ENCODE measurements at regions not wholly inside any gene's neighbourhood (a gene's known extent, or its start where the extent isn't known, plus 50 kb on each side); places are given as distances from the start of the nearest gene placed in this dataset.
A peak's percentile ranks its signal among the peaks of the same experiment; 100 is the strongest.
"Not testable (repeated sequence)": the region's sequence is repeated elsewhere in the genome, so short reads cannot be mapped to it uniquely, and the experiment has no call there.

GRCh38 chr20:12237772-12238171 lies 320.1 kb downstream of the BTBD3 start:
- DNase-seq, result peak; percentile 48
- peak; percentile 49 for ATAC-seq (ENCODE audit: poor library complexity)
- intact Hi-C loops (cut with DNase I), result no loop called here

- intact Hi-C loops (cut with DNase I), result no loop called here
- ATAC-seq (ENCODE audit: poor library complexity) (no peak), DNase-seq (no peak)
Observed at GRCh38 chr20:12241065-12241464, 323.4 kb downstream of the BTBD3 start.

GRCh38 chr20:12243327-12243726 lies 325.6 kb downstream of the BTBD3 start:
- intact Hi-C loops (cut with DNase I), result no loop called here

GRCh38 chr20:12248481-12248880 lies 330.8 kb downstream of the BTBD3 start:
- intact Hi-C loops (cut with DNase I), result no loop called here
- no peak for DNase-seq
- ATAC-seq (ENCODE audit: poor library complexity), result no peak

More at GRCh38 chr20:12243327-12243726, 325.6 kb downstream of the BTBD3 start:
- DNase-seq (no peak), ATAC-seq (ENCODE audit: poor library complexity) (no peak)

- ATAC-seq (ENCODE audit: poor library complexity); intact Hi-C loops (cut with DNase I); DNase-seq: not testable (repeated sequence)
Observed at GRCh38 chr20:12250661-12251060, 333.0 kb downstream of the BTBD3 start.

- intact Hi-C loops (cut with DNase I), result no loop called here
Observed at GRCh38 chr20:12252793-12253192, 335.1 kb downstream of the BTBD3 start.

GRCh38 chr20:12255461-12255970 lies 337.8 kb downstream of the BTBD3 start:
- ATAC-seq (ENCODE audit: poor library complexity), result no peak

More at GRCh38 chr20:12252793-12253192, 335.1 kb downstream of the BTBD3 start:
- DNase-seq (no peak), ATAC-seq (ENCODE audit: poor library complexity) (no peak)

GRCh38 chr20:12256806-12257205 lies 339.1 kb downstream of the BTBD3 start:
- no peak for ATAC-seq (ENCODE audit: poor library complexity)
- no peak for DNase-seq
- intact Hi-C loops (cut with DNase I), result no loop called here

More at GRCh38 chr20:12255461-12255970, 337.8 kb downstream of the BTBD3 start:
- no peak for DNase-seq
- intact Hi-C loops (cut with DNase I), result no loop called here

- intact Hi-C loops (cut with DNase I), result no loop called here
- DNase-seq (no peak), ATAC-seq (ENCODE audit: poor library complexity) (no peak)
Observed at GRCh38 chr20:12262747-12263146, 345.1 kb downstream of the BTBD3 start.

- DNase-seq, result no peak
- intact Hi-C loops (cut with DNase I), result no loop called here
- ATAC-seq (ENCODE audit: poor library complexity), result no peak
Observed at GRCh38 chr20:12264711-12265110, 347.0 kb downstream of the BTBD3 start.

- DNase-seq, result no peak
- no peak for ATAC-seq (ENCODE audit: poor library complexity)
- intact Hi-C loops (cut with DNase I), result no loop called here
Observed at GRCh38 chr20:12265662-12266061, 348.0 kb downstream of the BTBD3 start.

GRCh38 chr20:12269579-12269978 lies 351.9 kb downstream of the BTBD3 start:
- intact Hi-C loops (cut with DNase I), result no loop called here
- DNase-seq (no peak), ATAC-seq (ENCODE audit: poor library complexity) (peak; percentile 20)

GRCh38 chr20:12270863-12271262 lies 353.2 kb downstream of the BTBD3 start:
- DNase-seq (no peak), ATAC-seq (ENCODE audit: poor library complexity) (no peak)
- intact Hi-C loops (cut with DNase I), result no loop called here

GRCh38 chr20:12276011-12276673 lies 358.4 kb downstream of the BTBD3 start:
- intact Hi-C loops (cut with DNase I), result no loop called here
- ATAC-seq (ENCODE audit: poor library complexity) (no peak), DNase-seq (no peak)

GRCh38 chr20:12287575-12287974 lies 369.9 kb downstream of the BTBD3 start:
- DNase-seq, result no peak
- ATAC-seq (ENCODE audit: poor library complexity), result no peak
- intact Hi-C loops (cut with DNase I), result no loop called here

- ATAC-seq (ENCODE audit: poor library complexity) (no peak), DNase-seq (no peak)
- intact Hi-C loops (cut with DNase I), result no loop called here
Observed at GRCh38 chr20:12289465-12289864, 371.8 kb downstream of the BTBD3 start.

- DNase-seq (no peak), ATAC-seq (ENCODE audit: poor library complexity) (no peak)
- intact Hi-C loops (cut with DNase I), result no loop called here
Observed at GRCh38 chr20:12291386-12291785, 373.7 kb downstream of the BTBD3 start.

GRCh38 chr20:12293900-12294299 lies 376.2 kb downstream of the BTBD3 start:
- no peak for DNase-seq
- intact Hi-C loops (cut with DNase I), result no loop called here
- ATAC-seq (ENCODE audit: poor library complexity), result no peak

- ATAC-seq (ENCODE audit: poor library complexity) (no peak), DNase-seq (no peak)
- intact Hi-C loops (cut with DNase I), result no loop called here
Observed at GRCh38 chr20:12294678-12295077, 377.0 kb downstream of the BTBD3 start.

- ATAC-seq (ENCODE audit: poor library complexity) (peak; percentile 59), DNase-seq (no peak)
- intact Hi-C loops (cut with DNase I), result no loop called here
Observed at GRCh38 chr20:12305188-12305950, 387.7 kb downstream of the BTBD3 start.
